HG02763 (cell line): ENCODE measurements at regions not wholly inside any gene's neighbourhood (a gene's known extent, or its start where the extent isn't known, plus 50 kb on each side); places are given as distances from the start of the nearest gene placed in this dataset.

Source experiments
- ATAC-seq: cut with Tn5 transposase; IDR thresholded peaks from one replicate; pipeline ENCODE4 v1.9.1; 2021; ENCODE audit warnings: mild to moderate bottlenecking, moderate library complexity; ENCODE audit not compliant: unreplicated experiment

GRCh38 chr10:123567984-123568739, 98.0 kb upstream of the GPR26 start:
- ATAC-seq, result no peak

GRCh38 chr10:123568751-123569150, 97.4 kb upstream of the GPR26 start:
- no peak for ATAC-seq

- ATAC-seq, result no peak
Observed at GRCh38 chr10:123569436-123570035, 96.6 kb upstream of the GPR26 start.

- no peak for ATAC-seq
Observed at GRCh38 chr10:123570051-123570897, 95.9 kb upstream of the GPR26 start.

- no peak for ATAC-seq
Observed at GRCh38 chr10:123570898-123571515, 95.1 kb upstream of the GPR26 start.

GRCh38 chr10:123571978-123572377, 94.2 kb upstream of the GPR26 start:
- no peak for ATAC-seq

- ATAC-seq, result no peak
Observed at GRCh38 chr10:123573236-123574108, 92.7 kb upstream of the GPR26 start.

- no peak for ATAC-seq
Observed at GRCh38 chr10:123574109-123574698, 92.0 kb upstream of the GPR26 start.

GRCh38 chr10:123575105-123575504, 91.0 kb upstream of the GPR26 start:
- no peak for ATAC-seq

- no peak for ATAC-seq
Observed at GRCh38 chr10:123576706-123577105, 89.4 kb upstream of the GPR26 start.

GRCh38 chr10:123577921-123578461, 88.2 kb upstream of the GPR26 start:
- ATAC-seq, result no peak

GRCh38 chr10:123578721-123579120, 87.4 kb upstream of the GPR26 start:
- no peak for ATAC-seq

- no peak for ATAC-seq
Observed at GRCh38 chr10:123579675-123580074, 86.5 kb upstream of the GPR26 start.

GRCh38 chr10:123580426-123580825, 85.7 kb upstream of the GPR26 start:
- no peak for ATAC-seq

GRCh38 chr10:123581656-123582055, 84.5 kb upstream of the GPR26 start:
- ATAC-seq, result no peak

GRCh38 chr10:123582084-123582989, 83.8 kb upstream of the GPR26 start:
- ATAC-seq, result no peak

- no peak for ATAC-seq
Observed at GRCh38 chr10:123583639-123584418, 82.3 kb upstream of the GPR26 start.

- ATAC-seq, result no peak
Observed at GRCh38 chr10:123584419-123584775, 81.8 kb upstream of the GPR26 start.
